Neuronal stem cell (in vitro differentiated cells): ENCODE measurements at regions not wholly inside any gene's neighbourhood (a gene's known extent, or its start where the extent isn't known, plus 50 kb on each side); places are given as distances from the start of the nearest gene placed in this dataset.

Experiments used
- DNase-seq: peaks from one replicate; pipeline ENCODE4 v3.0.0-alpha.2; 2013; ENCODE audit warnings: low spot score
- H2AFZ ChIP-seq: one replicate; pipeline ENCODE4 v1.6.1; 2013; ENCODE audit warnings: mild to moderate bottlenecking, low read length, inconsistent platforms
- H2AK5ac ChIP-seq: 2 replicates; pipeline ENCODE4 v1.6.1; 2013; ENCODE audit warnings: low read depth, mild to moderate bottlenecking, inconsistent platforms, low read length, moderate library complexity, mixed read lengths
- H2BK120ac ChIP-seq: 2 replicates; pipeline ENCODE4 v1.6.1; 2013; ENCODE audit warnings: low read depth, mild to moderate bottlenecking, inconsistent platforms, low read length, moderate library complexity, mixed read lengths
- H2BK12ac ChIP-seq: one replicate; pipeline ENCODE4 v1.6.1; 2013; ENCODE audit warnings: low read length, inconsistent platforms
- H2BK15ac ChIP-seq: 2 replicates; pipeline ENCODE4 v1.6.1; 2013; ENCODE audit warnings: mild to moderate bottlenecking, low read length, inconsistent platforms, mixed read lengths
- H2BK5ac ChIP-seq: one replicate; pipeline ENCODE4 v1.6.1; 2013; ENCODE audit warnings: inconsistent platforms, mild to moderate bottlenecking, low read length, moderate library complexity
- H3K14ac ChIP-seq: one replicate; pipeline ENCODE4 v1.6.1; 2013; ENCODE audit warnings: low read length, inconsistent platforms
- H3K18ac ChIP-seq: 2 replicates; pipeline ENCODE4 v1.6.1; 2013; ENCODE audit warnings: low read length, inconsistent platforms
- H3K23ac ChIP-seq: 2 replicates; pipeline ENCODE4 v1.6.1; 2013; ENCODE audit warnings: low read depth, mild to moderate bottlenecking, mixed read lengths, low read length, inconsistent platforms; ENCODE audit not compliant: poor library complexity
- H3K27ac ChIP-seq: replicated peaks from 3 replicates; pipeline ENCODE4 v1.5.1; 2013; ENCODE audit warnings: low read length, inconsistent platforms
- H3K27me3 ChIP-seq, 3 experiments: 2 replicates each; pipeline ENCODE4 v1.6.1; 2013; ENCODE audit warnings: low read length in 3 of 3, mild to moderate bottlenecking in 2 of 3, inconsistent platforms in 1 of 3, low read depth in 1 of 3, mixed read lengths in 1 of 3, moderate library complexity in 1 of 3; ENCODE audit not compliant: control insufficient read depth in 3 of 3, insufficient read depth in 3 of 3
- H3K36me3 ChIP-seq, 2 donors: replicated peaks in 1 of 2; 2 replicates each; pipeline ENCODE4 v1.6.1; 2013; ENCODE audit warnings: low read length in 2 of 2; ENCODE audit not compliant: control insufficient read depth in 2 of 2, insufficient read depth in 2 of 2
- H3K4ac ChIP-seq: 2 replicates; pipeline ENCODE4 v1.6.1; 2013; ENCODE audit warnings: inconsistent platforms, mild to moderate bottlenecking, low read length, moderate library complexity
- H3K4me1 ChIP-seq, 2 donors: 1 replicate in 1 of 2; 2 replicates in 1 of 2; pipeline ENCODE4 v1.6.1; 2013; ENCODE audit warnings: low read length in 2 of 2, low read depth in 1 of 2; ENCODE audit not compliant: control insufficient read depth in 2 of 2, insufficient read depth in 1 of 2
- H3K4me2 ChIP-seq: one replicate; pipeline ENCODE4 v1.6.1; 2013; ENCODE audit warnings: mild to moderate bottlenecking, low read length, inconsistent platforms; ENCODE audit not compliant: insufficient read depth, poor library complexity, severe bottlenecking
- H3K4me3 ChIP-seq, 2 donors: 2 replicates each; pipeline ENCODE4 v1.5.1; 2013; ENCODE audit warnings: low read length in 2 of 2, mild to moderate bottlenecking in 2 of 2, inconsistent platforms in 1 of 2, moderate library complexity in 1 of 2
- H3K79me1 ChIP-seq: one replicate; pipeline ENCODE4 v1.6.1; 2013; ENCODE audit warnings: low read depth, mild to moderate bottlenecking, inconsistent platforms, low read length, moderate library complexity
- H3K9ac ChIP-seq: one replicate; pipeline ENCODE4 v1.6.1; 2013; ENCODE audit warnings: mild to moderate bottlenecking, low read depth, low read length, inconsistent platforms; ENCODE audit not compliant: poor library complexity
- H3K9me3 ChIP-seq, 2 donors: replicated peaks in 1 of 2; 2 replicates each; pipeline versions ENCODE3 to v1.6.1; 2013; ENCODE audit warnings: low read length in 2 of 2, mild to moderate bottlenecking in 2 of 2, inconsistent platforms in 1 of 2, low read depth in 1 of 2, mixed read lengths in 1 of 2, moderate library complexity in 1 of 2; ENCODE audit not compliant: control insufficient read depth in 2 of 2, insufficient read depth in 1 of 2
- H4K8ac ChIP-seq: one replicate; pipeline ENCODE4 v1.6.1; 2013; ENCODE audit warnings: low read depth, mild to moderate bottlenecking, inconsistent platforms, low read length, moderate library complexity
- H4K91ac ChIP-seq: one replicate; pipeline ENCODE4 v1.6.1; 2013; ENCODE audit warnings: low read length, low read depth, mild to moderate bottlenecking, inconsistent platforms; ENCODE audit not compliant: poor library complexity
- WGBS, 2 donors: extraction: QIAGEN DNeasy Blood & Tissue Kit; methylation state at CpG; one replicate each; pipeline ENCODE4 v1.1.7; 2013; ENCODE audit warnings: missing lambda C conversion rate in 2 of 2, mixed read lengths in 1 of 2; ENCODE audit not compliant: insufficient read length in 2 of 2, insufficient replicate concordance in 1 of 2; ENCODE audit errors: extremely low coverage in 2 of 2; 5-methylcytosine and 5-hydroxymethylcytosine counted together

DNA sequence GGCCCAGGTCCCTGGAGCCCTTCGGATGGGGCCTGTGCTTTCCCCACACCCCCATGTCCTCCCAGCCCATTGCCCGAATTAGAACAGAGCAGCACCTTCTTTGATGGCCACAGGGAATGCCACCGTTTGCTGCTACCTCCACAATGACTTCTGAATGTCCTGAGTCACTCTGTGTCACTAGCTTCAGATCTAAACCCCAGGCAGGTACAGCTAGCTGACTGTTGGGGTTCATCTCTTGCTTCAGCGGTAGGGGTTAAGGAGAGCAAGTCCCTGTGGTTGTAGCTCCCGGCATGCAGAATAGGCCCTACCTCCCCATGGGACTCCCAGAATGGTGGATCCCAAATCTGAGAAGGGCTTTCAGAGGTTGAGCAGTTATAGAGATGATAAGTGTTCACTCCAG lies 291.1 kb upstream of the POU3F1 start:
- peaks cover 0 to 3% (median 0%) of the 10 kb centered on the region in 3 experiments for H3K27me3 ChIP-seq
- H3K18ac ChIP-seq, result no peak overlapping the region
- no peak overlapping the region for H2AFZ ChIP-seq
- no peak overlapping the region for H3K23ac ChIP-seq
- no peak overlapping the region for H3K9ac ChIP-seq
- no peak overlapping the region for H2BK12ac ChIP-seq
- H2BK120ac ChIP-seq, result no peak overlapping the region
- no peak overlapping the region for H2BK5ac ChIP-seq
- no peak overlapping the region for H3K14ac ChIP-seq
- peaks cover 0 to 6% of the 10 kb centered on the region in 2 donors for H3K9me3 ChIP-seq
- H3K4me3 ChIP-seq, result no peak overlapping the region
- no peak overlapping the region for H3K4ac ChIP-seq
- no peak overlapping the region for H4K8ac ChIP-seq
- peaks cover 0 to 9% of the 10 kb centered on the region in 2 donors for H3K4me1 ChIP-seq
- H3K4me2 ChIP-seq, result no peak overlapping the region
- no peak for DNase-seq
- H3K27ac ChIP-seq, result no peak overlapping the region
- no peaks in the 10 kb centered on the region for H3K36me3 ChIP-seq
- no peaks in the 10 kb centered on the region for H3K79me1 ChIP-seq
- no CpG with 5 or more reads among the region's 5 CpGs for WGBS, 2 donors
- H2BK15ac ChIP-seq, result no peak overlapping the region
- no peak overlapping the region for H2AK5ac ChIP-seq
- H4K91ac ChIP-seq, result no peak overlapping the region

DNA sequence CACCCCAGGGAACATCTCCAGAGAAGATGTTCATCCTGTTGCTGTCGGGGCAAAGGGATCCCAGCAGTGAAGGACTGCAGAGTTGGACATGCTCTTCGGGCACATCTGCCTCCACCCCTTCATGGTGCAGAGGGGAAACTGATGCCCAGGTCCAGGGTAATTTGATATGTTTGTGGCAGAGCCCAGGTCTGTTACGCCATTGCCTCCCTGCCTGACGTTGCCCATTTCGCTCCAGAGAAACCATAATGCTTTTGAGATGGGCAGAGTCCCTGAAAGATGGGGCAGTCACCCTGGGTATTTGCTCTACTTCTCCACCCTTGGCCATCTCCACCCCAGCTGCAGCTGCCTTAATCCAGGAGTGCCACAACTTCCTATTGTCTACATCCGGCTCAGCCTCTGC lies 290.4 kb upstream of the POU3F1 start:
- Histone ChIP-seq H3K4me2 (no peak overlapping the region), H3K4ac (no peak overlapping the region), H3K4me3 (no peak overlapping the region), H2AFZ (no peak overlapping the region), H3K27ac (no peak overlapping the region), H3K27me3 (peaks cover 0 to 3% (median 0%) of the 10 kb centered on the region in 3 experiments), H3K4me1 (peaks cover 0 to 9% of the 10 kb centered on the region in 2 donors), H3K36me3 (no peaks in the 10 kb centered on the region), H2BK5ac (no peak overlapping the region), H2AK5ac (no peak overlapping the region), H3K79me1 (no peaks in the 10 kb centered on the region), H4K91ac (no peak overlapping the region), H2BK12ac (no peak overlapping the region), H3K9ac (no peak overlapping the region), H3K23ac (no peak overlapping the region), H2BK15ac (no peak overlapping the region), H3K18ac (no peak overlapping the region), H3K9me3 (peaks cover 0 to 6% of the 10 kb centered on the region in 2 donors), H2BK120ac (no peak overlapping the region), H3K14ac (no peak overlapping the region), H4K8ac (no peak overlapping the region)
- DNase-seq, result no peak
- no CpG with 5 or more reads among the region's 6 CpGs for WGBS, 2 donors

DNA sequence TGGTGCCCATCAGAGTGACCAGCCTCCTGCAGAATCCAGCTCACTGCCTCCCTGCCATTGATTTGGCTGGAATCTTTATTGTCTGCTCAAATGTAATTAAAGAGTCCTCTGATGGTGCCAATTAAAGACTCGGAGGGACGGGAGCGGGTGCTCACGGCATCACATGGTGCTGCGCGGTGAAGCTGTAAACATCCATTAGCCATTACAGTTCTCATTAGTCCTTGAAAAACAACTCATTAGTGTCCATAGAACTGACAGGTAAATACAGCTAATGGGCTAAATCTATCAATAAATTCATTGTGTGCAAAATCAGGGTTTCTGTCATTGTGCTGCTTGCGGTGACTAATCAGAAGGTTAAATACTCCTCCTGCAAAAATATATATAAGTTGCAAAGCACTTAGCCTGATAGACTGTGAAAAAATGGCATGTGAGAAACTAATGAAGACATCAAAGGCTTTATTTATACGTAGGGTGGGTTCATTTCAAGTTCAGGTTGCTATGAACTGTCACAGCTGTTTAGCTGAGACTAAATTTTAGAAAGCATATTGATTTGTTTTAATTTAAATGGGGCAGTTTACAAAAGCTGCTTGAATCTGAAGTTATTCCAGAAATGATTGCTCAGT lies 289.8 kb upstream of the POU3F1 start:
- H3K27ac ChIP-seq, result no peak overlapping the region
- H2BK12ac ChIP-seq, result no peak overlapping the region
- H4K8ac ChIP-seq, result no peak overlapping the region
- peaks cover 0 to 9% of the 10 kb centered on the region in 2 donors for H3K4me1 ChIP-seq
- no peak overlapping the region for H3K4me3 ChIP-seq
- WGBS, 2 donors, result no CpG with 5 or more reads among the region's 8 CpGs
- no peak overlapping the region for H3K23ac ChIP-seq
- no peak overlapping the region for H2AK5ac ChIP-seq
- peaks cover 0 to 6% of the 10 kb centered on the region in 2 donors for H3K9me3 ChIP-seq
- no peak overlapping the region for H3K9ac ChIP-seq
- H4K91ac ChIP-seq, result no peak overlapping the region
- no peak overlapping the region for H3K4ac ChIP-seq
- no peak overlapping the region for H2BK15ac ChIP-seq
- no peak overlapping the region for H2AFZ ChIP-seq
- H3K79me1 ChIP-seq, result no peaks in the 10 kb centered on the region
- H3K4me2 ChIP-seq, result no peak overlapping the region
- DNase-seq, result no peak
- no peak overlapping the region for H2BK5ac ChIP-seq
- H3K27me3 ChIP-seq, result peaks cover 0 to 3% (median 0%) of the 10 kb centered on the region in 3 experiments
- no peak overlapping the region for H3K14ac ChIP-seq
- no peak overlapping the region for H3K18ac ChIP-seq
- H3K36me3 ChIP-seq, result no peaks in the 10 kb centered on the region
- H2BK120ac ChIP-seq, result no peak overlapping the region

DNA sequence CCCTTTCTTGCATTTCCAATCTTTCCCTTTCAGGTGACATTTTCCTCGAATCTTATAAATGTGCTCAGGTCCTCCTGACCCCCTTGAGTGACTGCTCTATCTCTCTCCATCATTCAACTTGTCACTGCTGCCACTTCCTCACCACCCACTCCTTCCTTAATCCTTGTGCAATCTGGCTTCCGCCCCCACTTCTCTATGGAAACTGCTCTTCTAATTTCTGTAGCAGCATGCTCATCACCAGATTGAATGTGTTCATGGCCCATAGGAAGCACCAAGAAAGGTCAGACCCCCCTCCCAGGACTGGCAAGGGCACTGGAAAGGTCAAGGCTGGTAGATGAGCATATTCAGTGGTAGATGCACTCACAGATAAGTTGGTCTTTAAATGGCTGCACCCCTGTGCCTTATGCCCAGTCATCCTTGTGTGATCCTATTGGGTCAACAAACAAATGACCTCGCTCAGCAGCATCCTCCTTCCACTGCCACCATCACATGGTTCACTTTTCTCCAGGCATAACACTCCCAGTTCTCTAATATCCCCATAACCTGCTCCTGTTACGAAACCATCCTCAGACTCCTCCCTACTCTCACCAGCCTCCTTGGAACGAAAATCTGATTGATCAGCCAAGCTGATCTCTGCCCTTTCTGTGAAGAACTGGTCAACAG lies 288.5 kb upstream of the POU3F1 start:
- H2BK5ac ChIP-seq, result no peak overlapping the region
- peaks cover 0 to 6% of the 10 kb centered on the region in 2 donors for H3K9me3 ChIP-seq
- H3K18ac ChIP-seq, result no peak overlapping the region
- H3K4me3 ChIP-seq, result no peak overlapping the region
- no peak overlapping the region for H2BK15ac ChIP-seq
- no peak overlapping the region for H2BK12ac ChIP-seq
- H3K4ac ChIP-seq, result no peak overlapping the region
- peaks cover 0 to 9% of the 10 kb centered on the region in 2 donors for H3K4me1 ChIP-seq
- H3K27ac ChIP-seq, result no peak overlapping the region
- H3K79me1 ChIP-seq, result no peaks in the 10 kb centered on the region
- no peak overlapping the region for H3K9ac ChIP-seq
- H2AFZ ChIP-seq, result no peak overlapping the region
- H2AK5ac ChIP-seq, result no peak overlapping the region
- H3K4me2 ChIP-seq, result no peak overlapping the region
- H4K91ac ChIP-seq, result no peak overlapping the region
- H3K14ac ChIP-seq, result no peak overlapping the region
- H3K36me3 ChIP-seq, result no peaks in the 10 kb centered on the region
- no peak overlapping the region for H2BK120ac ChIP-seq
- DNase-seq, result no peak
- no CpG with 5 or more reads among the region's 5 CpGs for WGBS, 2 donors
- H3K27me3 ChIP-seq, result peaks cover 0 to 3% (median 0%) of the 10 kb centered on the region in 3 experiments
- H3K23ac ChIP-seq, result no peak overlapping the region
- H4K8ac ChIP-seq, result no peak overlapping the region
